ENCODE measurements at regions not wholly inside any gene's neighbourhood (a gene's known extent, or its start where the extent isn't known, plus 50 kb on each side); places are given as distances from the start of the nearest gene placed in this dataset.
"Not testable (repeated sequence)": the region's sequence is repeated elsewhere in the genome, so short reads cannot be mapped to it uniquely, and the experiment has no call there.

GRCh38 chr9:66183648-66184047 is 446.7 kb downstream of the FOXD4L4 start:
- not testable (repeated sequence) for H3K18ac ChIP-seq (ENCODE audit: low read depth in 1 of 2, low read length in 2 of 2)

GRCh38 chr9:66197199-66197598 is 460.3 kb downstream of the FOXD4L4 start:
- WGBS = no CpG with 5 or more reads among the region's 4 CpGs
- not testable (repeated sequence) for DNase-seq; H2BK15ac ChIP-seq (ENCODE audit: low read depth, poor library complexity, severe bottlenecking); H4K91ac ChIP-seq (ENCODE audit: low read length); H3K23ac ChIP-seq (ENCODE audit: low read length in 2 of 2); H3K4ac ChIP-seq (ENCODE audit: low read depth in 1 of 2, low read length in 2 of 2); H4K8ac ChIP-seq (ENCODE audit: low read length); H3K18ac ChIP-seq (ENCODE audit: low read depth in 1 of 2, low read length in 2 of 2); H3K4me2 ChIP-seq (ENCODE audit: low read length, poor library complexity, severe bottlenecking); H2AK5ac ChIP-seq (ENCODE audit: low read length, severe bottlenecking); H3K4me1 ChIP-seq (ENCODE audit: control insufficient read depth, insufficient read depth, low read depth, low read length); H3K14ac ChIP-seq (ENCODE audit: low read length in 2 of 2); H3K9me3 ChIP-seq (ENCODE audit: control insufficient read depth, low read length); H3K4me3 ChIP-seq (ENCODE audit: insufficient read depth in 1 of 2, low read depth in 1 of 2, low read length in 2 of 2); H2AFZ ChIP-seq (ENCODE audit: low read depth, low read length); H2BK120ac ChIP-seq (ENCODE audit: low read depth, low read length); H3K79me1 ChIP-seq (replicated peaks; ENCODE audit: low read length, poor library complexity, severe bottlenecking); H3K27me3 ChIP-seq (ENCODE audit: control insufficient read depth in 1 of 2, insufficient read depth in 1 of 2, low read length in 2 of 2); H2BK5ac ChIP-seq (ENCODE audit: low read depth, low read length, poor library complexity, severe bottlenecking); H3K36me3 ChIP-seq (ENCODE audit: control insufficient read depth in 1 of 2, insufficient read depth in 2 of 2, low read depth in 1 of 2, low read length in 2 of 2); H3K27ac ChIP-seq (ENCODE audit: low read length, poor library complexity, severe bottlenecking); H3K9ac ChIP-seq (ENCODE audit: low read length); H2BK12ac ChIP-seq (ENCODE audit: low read length in 2 of 2)

More at GRCh38 chr9:66183648-66184047, 446.7 kb downstream of the FOXD4L4 start:
- not testable (repeated sequence) for H3K36me3 ChIP-seq (ENCODE audit: control insufficient read depth in 1 of 2, insufficient read depth in 2 of 2, low read depth in 1 of 2, low read length in 2 of 2); H3K23ac ChIP-seq (ENCODE audit: low read length in 2 of 2); H2BK15ac ChIP-seq (ENCODE audit: low read depth, poor library complexity, severe bottlenecking); DNase-seq; H2AFZ ChIP-seq (ENCODE audit: low read depth, low read length); H3K9me3 ChIP-seq (ENCODE audit: control insufficient read depth, low read length); H2AK5ac ChIP-seq (ENCODE audit: low read length, severe bottlenecking); H3K9ac ChIP-seq (ENCODE audit: low read length); H2BK120ac ChIP-seq (ENCODE audit: low read depth, low read length); H3K14ac ChIP-seq (ENCODE audit: low read length in 2 of 2); H3K4me1 ChIP-seq (ENCODE audit: control insufficient read depth, insufficient read depth, low read depth, low read length); H3K79me1 ChIP-seq (replicated peaks; ENCODE audit: low read length, poor library complexity, severe bottlenecking); H2BK5ac ChIP-seq (ENCODE audit: low read depth, low read length, poor library complexity, severe bottlenecking); H3K27ac ChIP-seq (ENCODE audit: low read length, poor library complexity, severe bottlenecking); H4K91ac ChIP-seq (ENCODE audit: low read length); H3K27me3 ChIP-seq (ENCODE audit: control insufficient read depth in 1 of 2, insufficient read depth in 1 of 2, low read length in 2 of 2); H3K4ac ChIP-seq (ENCODE audit: low read depth in 1 of 2, low read length in 2 of 2); H2BK12ac ChIP-seq (ENCODE audit: low read length in 2 of 2); H3K4me3 ChIP-seq (ENCODE audit: insufficient read depth in 1 of 2, low read depth in 1 of 2, low read length in 2 of 2); H3K4me2 ChIP-seq (ENCODE audit: low read length, poor library complexity, severe bottlenecking); H4K8ac ChIP-seq (ENCODE audit: low read length)
- no CpG with 5 or more reads among the region's 2 CpGs for WGBS

GRCh38 chr9:66198421-66198820 is 461.5 kb downstream of the FOXD4L4 start:
- not testable (repeated sequence) for H2BK15ac ChIP-seq (ENCODE audit: low read depth, poor library complexity, severe bottlenecking); H2BK12ac ChIP-seq (ENCODE audit: low read length in 2 of 2); H4K8ac ChIP-seq (ENCODE audit: low read length); H3K4me3 ChIP-seq (ENCODE audit: insufficient read depth in 1 of 2, low read depth in 1 of 2, low read length in 2 of 2); H3K18ac ChIP-seq (ENCODE audit: low read depth in 1 of 2, low read length in 2 of 2); H4K91ac ChIP-seq (ENCODE audit: low read length); H2BK120ac ChIP-seq (ENCODE audit: low read depth, low read length); H3K27ac ChIP-seq (ENCODE audit: low read length, poor library complexity, severe bottlenecking); H2AFZ ChIP-seq (ENCODE audit: low read depth, low read length); H3K9me3 ChIP-seq (ENCODE audit: control insufficient read depth, low read length); H3K27me3 ChIP-seq (ENCODE audit: control insufficient read depth in 1 of 2, insufficient read depth in 1 of 2, low read length in 2 of 2); H3K79me1 ChIP-seq (replicated peaks; ENCODE audit: low read length, poor library complexity, severe bottlenecking); H3K36me3 ChIP-seq (ENCODE audit: control insufficient read depth in 1 of 2, insufficient read depth in 2 of 2, low read depth in 1 of 2, low read length in 2 of 2); H2AK5ac ChIP-seq (ENCODE audit: low read length, severe bottlenecking); H2BK5ac ChIP-seq (ENCODE audit: low read depth, low read length, poor library complexity, severe bottlenecking); DNase-seq; H3K4me1 ChIP-seq (ENCODE audit: control insufficient read depth, insufficient read depth, low read depth, low read length); H3K9ac ChIP-seq (ENCODE audit: low read length); H3K14ac ChIP-seq (ENCODE audit: low read length in 2 of 2); H3K23ac ChIP-seq (ENCODE audit: low read length in 2 of 2); H3K4ac ChIP-seq (ENCODE audit: low read depth in 1 of 2, low read length in 2 of 2)
- no CpG with 5 or more reads among the region's 22 CpGs for WGBS
- H3K4me2 ChIP-seq (ENCODE audit: low read length, poor library complexity, severe bottlenecking) = peak overlapping the region; percentile 51

GRCh38 chr9:66206617-66207016 is 469.7 kb downstream of the FOXD4L4 start:
- not testable (repeated sequence) for H2BK120ac ChIP-seq (ENCODE audit: low read depth, low read length); H3K9me3 ChIP-seq (ENCODE audit: control insufficient read depth, low read length); H3K4me3 ChIP-seq (ENCODE audit: insufficient read depth in 1 of 2, low read depth in 1 of 2, low read length in 2 of 2); H4K91ac ChIP-seq (ENCODE audit: low read length); H3K4me1 ChIP-seq (ENCODE audit: control insufficient read depth, insufficient read depth, low read depth, low read length); H2AK5ac ChIP-seq (ENCODE audit: low read length, severe bottlenecking); H3K23ac ChIP-seq (ENCODE audit: low read length in 2 of 2); H3K4ac ChIP-seq (ENCODE audit: low read depth in 1 of 2, low read length in 2 of 2); H3K36me3 ChIP-seq (ENCODE audit: control insufficient read depth in 1 of 2, insufficient read depth in 2 of 2, low read depth in 1 of 2, low read length in 2 of 2); H3K79me1 ChIP-seq (replicated peaks; ENCODE audit: low read length, poor library complexity, severe bottlenecking); H3K4me2 ChIP-seq (ENCODE audit: low read length, poor library complexity, severe bottlenecking); H2BK5ac ChIP-seq (ENCODE audit: low read depth, low read length, poor library complexity, severe bottlenecking); H2BK15ac ChIP-seq (ENCODE audit: low read depth, poor library complexity, severe bottlenecking); H2AFZ ChIP-seq (ENCODE audit: low read depth, low read length); H3K9ac ChIP-seq (ENCODE audit: low read length); DNase-seq; H3K27ac ChIP-seq (ENCODE audit: low read length, poor library complexity, severe bottlenecking); H2BK12ac ChIP-seq (ENCODE audit: low read length in 2 of 2); H3K14ac ChIP-seq (ENCODE audit: low read length in 2 of 2); H4K8ac ChIP-seq (ENCODE audit: low read length); H3K18ac ChIP-seq (ENCODE audit: low read depth in 1 of 2, low read length in 2 of 2); H3K27me3 ChIP-seq (ENCODE audit: control insufficient read depth in 1 of 2, insufficient read depth in 1 of 2, low read length in 2 of 2)
- no CpG with 5 or more reads among the region's 1 CpG for WGBS
